Activated CD4-positive, alpha-beta memory T cell treated with anti-CD3 and anti-CD28 coated beads, Interleukin-2, amount 10 ng/mL, durations not matched to agents 7 days and 5 days (primary cell): ENCODE measurements at regions not wholly inside any gene's neighbourhood (a gene's known extent, or its start where the extent isn't known, plus 50 kb on each side); places are given as distances from the start of the nearest gene placed in this dataset.

ENCODE experiments used
- CTCF ChIA-PET: fragments of 350-600 bp; sonication (Branson Sonifier 250); formaldehyde crosslinking; loops from one replicate; lab custom pipeline; 2021; ENCODE audit warnings: antibody characterized with exemption, inconsistent platforms; lab: Charles Lee
- POLR2A ChIA-PET: fragments of 350-600 bp; sonication (Branson Sonifier 250); formaldehyde crosslinking; loops from one replicate; lab custom pipeline; 2021; ENCODE audit warnings: antibody characterized with exemption; lab: Charles Lee
- DNase-seq: peaks from one replicate; pipeline ENCODE4 v3.0.0-alpha.2; 2020
- H3K27ac Mint-ChIP-seq: one replicate; pipeline ENCODE4 v1.8.0; 2021; ENCODE audit warnings: mild to moderate bottlenecking, mixed read lengths
- H3K27me3 Mint-ChIP-seq: one replicate; pipeline ENCODE4 v1.8.0; 2021; ENCODE audit warnings: mixed read lengths
- H3K36me3 Mint-ChIP-seq: one replicate; pipeline ENCODE4 v1.8.0; 2021; ENCODE audit warnings: low read depth, mixed read lengths
- H3K4me1 Mint-ChIP-seq: one replicate; pipeline ENCODE4 v1.8.0; 2021; ENCODE audit warnings: mixed read lengths
- H3K4me3 Mint-ChIP-seq: one replicate; pipeline ENCODE4 v1.8.0; 2021; ENCODE audit warnings: mild to moderate bottlenecking, mixed read lengths
- H3K9me3 Mint-ChIP-seq: one replicate; pipeline ENCODE4 v1.8.0; 2021; ENCODE audit warnings: mixed read lengths

- ChIA-PET POLR2A (no interaction called here), CTCF (no interaction called here)
- Mint-ChIP-seq H3K4me3 (no peak overlapping the region), H3K4me1 (no peaks in the 10 kb centered on the region), H3K36me3 (no peaks in the 10 kb centered on the region), H3K9me3 (no peaks in the 10 kb centered on the region), H3K27me3 (no peaks in the 10 kb centered on the region), H3K27ac (no peak overlapping the region)
- DNase-seq = no peak
Measured at GRCh38 chr3:55169608-55170072, 241.8 kb upstream of the LRTM1 start.

- Mint-ChIP-seq H3K27ac (no peak overlapping the region), H3K36me3 (no peaks in the 10 kb centered on the region), H3K4me3 (no peak overlapping the region), H3K4me1 (no peaks in the 10 kb centered on the region), H3K9me3 (no peaks in the 10 kb centered on the region), H3K27me3 (no peaks in the 10 kb centered on the region)
- DNase-seq = no peak
- ChIA-PET POLR2A (no interaction called here), CTCF (no interaction called here)
Measured at GRCh38 chr3:55169161-55169560, 241.3 kb upstream of the LRTM1 start.

- Mint-ChIP-seq H3K36me3 (no peaks in the 10 kb centered on the region), H3K4me3 (no peak overlapping the region), H3K4me1 (no peaks in the 10 kb centered on the region), H3K27ac (no peak overlapping the region), H3K9me3 (peaks cover 2% of the 10 kb centered on the region), H3K27me3 (no peaks in the 10 kb centered on the region)
- CTCF ChIA-PET = no interaction called here
- DNase-seq = no peak
- POLR2A ChIA-PET = no interaction called here
Measured at GRCh38 chr3:55167586-55168317, 239.9 kb upstream of the LRTM1 start.

GRCh38 chr3:55166576-55167555 is 239.0 kb upstream of the LRTM1 start:
- H3K4me3 Mint-ChIP-seq = no peak overlapping the region
- H3K36me3 Mint-ChIP-seq = no peaks in the 10 kb centered on the region
- no peak overlapping the region for H3K27ac Mint-ChIP-seq
- no peaks in the 10 kb centered on the region for H3K27me3 Mint-ChIP-seq
- DNase-seq = no peak
- ChIA-PET CTCF (no interaction called here), POLR2A (no interaction called here)
- peaks cover 2% of the 10 kb centered on the region for H3K9me3 Mint-ChIP-seq
- no peaks in the 10 kb centered on the region for H3K4me1 Mint-ChIP-seq

GRCh38 chr3:55165704-55166405 is 238.0 kb upstream of the LRTM1 start:
- CTCF ChIA-PET = no interaction called here
- Mint-ChIP-seq H3K4me3 (no peak overlapping the region), H3K27me3 (no peaks in the 10 kb centered on the region), H3K9me3 (peaks cover 2% of the 10 kb centered on the region), H3K36me3 (no peaks in the 10 kb centered on the region), H3K27ac (no peak overlapping the region), H3K4me1 (no peaks in the 10 kb centered on the region)
- POLR2A ChIA-PET = no interaction called here
- DNase-seq = no peak

GRCh38 chr3:55165278-55165677 is 237.4 kb upstream of the LRTM1 start:
- no peak overlapping the region for H3K4me3 Mint-ChIP-seq
- no peak for DNase-seq
- H3K36me3 Mint-ChIP-seq = no peaks in the 10 kb centered on the region
- peaks cover 2% of the 10 kb centered on the region for H3K9me3 Mint-ChIP-seq
- H3K27ac Mint-ChIP-seq = no peak overlapping the region
- H3K27me3 Mint-ChIP-seq = no peaks in the 10 kb centered on the region
- ChIA-PET POLR2A (no interaction called here), CTCF (no interaction called here)
- no peaks in the 10 kb centered on the region for H3K4me1 Mint-ChIP-seq

GRCh38 chr3:55164876-55165275 is 237.0 kb upstream of the LRTM1 start:
- H3K27me3 Mint-ChIP-seq = no peaks in the 10 kb centered on the region
- no peaks in the 10 kb centered on the region for H3K36me3 Mint-ChIP-seq
- ChIA-PET CTCF (no interaction called here), POLR2A (no interaction called here)
- no peaks in the 10 kb centered on the region for H3K4me1 Mint-ChIP-seq
- H3K9me3 Mint-ChIP-seq = peaks cover 5% of the 10 kb centered on the region
- no peak overlapping the region for H3K4me3 Mint-ChIP-seq
- H3K27ac Mint-ChIP-seq = no peak overlapping the region
- DNase-seq = no peak

GRCh38 chr3:55164191-55164590 is 236.3 kb upstream of the LRTM1 start:
- H3K36me3 Mint-ChIP-seq = no peaks in the 10 kb centered on the region
- H3K4me3 Mint-ChIP-seq = no peak overlapping the region
- no peaks in the 10 kb centered on the region for H3K27me3 Mint-ChIP-seq
- H3K4me1 Mint-ChIP-seq = no peaks in the 10 kb centered on the region
- no peak overlapping the region for H3K27ac Mint-ChIP-seq
- ChIA-PET POLR2A (no interaction called here), CTCF (no interaction called here)
- peaks cover 5% of the 10 kb centered on the region for H3K9me3 Mint-ChIP-seq
- DNase-seq = no peak

GRCh38 chr3:55163421-55163820 is 235.6 kb upstream of the LRTM1 start:
- CTCF ChIA-PET = no interaction called here
- Mint-ChIP-seq H3K27ac (no peak overlapping the region), H3K36me3 (no peaks in the 10 kb centered on the region), H3K4me1 (no peaks in the 10 kb centered on the region), H3K27me3 (no peaks in the 10 kb centered on the region), H3K4me3 (no peak overlapping the region), H3K9me3 (peaks cover 5% of the 10 kb centered on the region)
- DNase-seq = no peak
- POLR2A ChIA-PET = no interaction called here

- ChIA-PET POLR2A (no interaction called here), CTCF (no interaction called here)
Measured at GRCh38 chr3:55162031-55162795, 234.4 kb upstream of the LRTM1 start.

GRCh38 chr3:55161231-55161630 is 233.4 kb upstream of the LRTM1 start:
- Mint-ChIP-seq H3K4me3 (no peak overlapping the region), H3K27ac (no peak overlapping the region), H3K9me3 (peaks cover 5% of the 10 kb centered on the region), H3K36me3 (no peaks in the 10 kb centered on the region), H3K27me3 (no peaks in the 10 kb centered on the region), H3K4me1 (no peaks in the 10 kb centered on the region)
- ChIA-PET CTCF (no interaction called here), POLR2A (no interaction called here)
- DNase-seq = no peak

More at GRCh38 chr3:55162031-55162795, 234.4 kb upstream of the LRTM1 start:
- DNase-seq = no peak
- no peak overlapping the region for H3K27ac Mint-ChIP-seq
- no peaks in the 10 kb centered on the region for H3K36me3 Mint-ChIP-seq
- no peak overlapping the region for H3K4me3 Mint-ChIP-seq
- no peaks in the 10 kb centered on the region for H3K27me3 Mint-ChIP-seq
- peaks cover 5% of the 10 kb centered on the region for H3K9me3 Mint-ChIP-seq
- no peaks in the 10 kb centered on the region for H3K4me1 Mint-ChIP-seq

GRCh38 chr3:55160241-55160983 is 232.6 kb upstream of the LRTM1 start:
- DNase-seq = no peak
- POLR2A ChIA-PET = no interaction called here
- Mint-ChIP-seq H3K4me1 (no peaks in the 10 kb centered on the region), H3K4me3 (no peak overlapping the region), H3K27me3 (no peaks in the 10 kb centered on the region), H3K27ac (no peak overlapping the region), H3K36me3 (no peaks in the 10 kb centered on the region), H3K9me3 (peaks cover 5% of the 10 kb centered on the region)
- CTCF ChIA-PET = no interaction called here
